ENCODE measurements at regions not wholly inside any gene's neighbourhood (a gene's known extent, or its start where the extent isn't known, plus 50 kb on each side); places are given as distances from the start of the nearest gene placed in this dataset.
"Not testable (repeated sequence)": the region's sequence is repeated elsewhere in the genome, so short reads cannot be mapped to it uniquely, and the experiment has no call there.

DNA sequence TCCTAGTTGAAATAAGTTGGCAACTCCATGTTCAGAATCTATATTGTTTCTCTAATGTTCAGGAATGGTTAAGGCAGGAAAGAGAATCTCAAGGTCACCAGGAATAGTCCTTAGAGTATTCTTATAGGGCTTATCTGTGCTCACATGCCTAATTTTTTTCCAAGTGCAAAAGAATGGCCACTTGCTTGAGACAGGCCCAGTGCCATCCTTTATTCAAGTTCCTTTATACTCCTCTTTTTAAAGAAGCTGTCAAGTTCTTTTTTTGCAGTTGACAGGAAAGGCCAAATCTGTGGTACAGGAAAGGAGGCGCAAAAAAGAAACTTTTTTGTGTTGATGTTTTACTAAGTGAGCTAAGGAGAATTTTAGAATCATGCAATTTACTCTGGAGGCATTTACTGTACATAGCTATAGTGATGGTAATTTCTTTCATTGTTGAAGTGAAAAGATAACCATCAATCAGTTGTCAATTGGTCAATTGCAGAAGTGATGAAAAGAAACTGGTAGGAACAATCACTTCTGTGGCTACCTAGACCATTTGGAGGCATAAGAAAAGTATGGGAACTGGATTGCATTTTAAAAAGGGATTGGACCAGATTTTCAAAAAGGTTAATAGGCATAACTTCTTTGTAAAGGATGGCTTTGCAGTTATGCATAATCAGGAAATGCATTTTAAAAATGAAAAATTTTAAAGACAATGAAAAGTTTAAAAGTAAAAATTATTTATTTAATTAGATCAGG, 102.5 kb upstream of the SOX2 start:
- peak; percentile 36 for DNase-seq (ENCODE audit: low spot score)

DNA sequence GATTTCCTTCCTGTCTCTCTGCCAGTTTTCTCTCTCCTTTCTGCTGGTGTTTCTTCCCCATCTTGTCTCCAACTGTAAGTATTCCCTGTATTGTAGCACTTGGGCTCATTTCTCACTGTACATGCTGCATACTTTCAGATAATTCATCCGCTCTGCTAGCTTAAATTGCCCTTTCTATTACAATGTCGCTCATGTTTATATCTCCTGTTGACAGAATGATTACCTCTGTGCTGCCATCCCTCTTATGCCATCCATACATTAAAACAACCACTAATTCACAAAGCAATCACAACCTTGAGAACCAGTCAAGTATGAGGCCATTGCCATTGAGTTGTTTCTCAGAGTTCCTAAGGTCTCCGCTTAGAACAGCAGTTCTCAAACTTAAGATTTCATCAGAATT, 107.5 kb upstream of the SOX2 start:
- DNase-seq (ENCODE audit: low spot score), result no peak

DNA sequence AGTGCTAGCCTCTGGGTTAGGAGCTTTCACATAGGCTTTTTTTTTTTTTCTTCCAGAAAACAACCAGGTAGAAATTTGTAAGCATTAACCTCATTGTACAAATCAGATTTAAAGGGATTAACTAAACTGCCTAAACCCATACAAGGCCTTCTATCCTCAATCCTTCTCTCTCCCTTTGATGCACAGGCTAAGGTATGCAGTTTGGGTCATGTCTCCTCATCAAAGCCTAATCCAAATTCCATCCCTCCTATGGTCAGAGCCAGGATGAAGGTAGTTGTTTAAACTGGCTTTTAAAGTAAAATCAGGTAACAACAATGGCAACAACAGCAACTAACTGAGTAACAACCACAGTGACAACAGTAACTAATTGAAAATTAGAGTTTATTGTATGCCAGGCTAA, 115.6 kb upstream of the SOX2 start:
- DNase-seq (ENCODE audit: low spot score), result peak; percentile 11

DNA sequence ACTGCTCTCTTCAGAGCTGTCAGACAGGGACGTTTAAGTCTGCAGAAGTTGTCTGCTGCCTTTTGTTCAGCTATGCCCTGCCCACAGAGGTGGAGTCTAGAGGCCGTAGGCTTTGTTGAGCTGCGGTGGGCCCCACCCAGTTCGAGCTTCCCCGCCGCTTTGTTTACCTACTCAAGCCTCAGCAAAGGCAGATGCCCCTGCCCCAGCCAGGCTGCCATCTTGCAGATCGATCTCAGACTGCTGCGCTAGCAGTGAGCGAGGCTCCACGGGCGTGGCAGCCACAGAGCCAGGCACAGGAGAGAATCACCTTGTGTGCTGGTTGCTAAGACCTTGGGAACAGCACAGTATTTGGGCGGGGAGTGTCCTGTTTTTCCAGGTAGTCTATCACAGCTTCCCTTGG, 120.8 kb upstream of the SOX2 start:
- DNase-seq (ENCODE audit: low spot score), result not testable (repeated sequence)

DNA sequence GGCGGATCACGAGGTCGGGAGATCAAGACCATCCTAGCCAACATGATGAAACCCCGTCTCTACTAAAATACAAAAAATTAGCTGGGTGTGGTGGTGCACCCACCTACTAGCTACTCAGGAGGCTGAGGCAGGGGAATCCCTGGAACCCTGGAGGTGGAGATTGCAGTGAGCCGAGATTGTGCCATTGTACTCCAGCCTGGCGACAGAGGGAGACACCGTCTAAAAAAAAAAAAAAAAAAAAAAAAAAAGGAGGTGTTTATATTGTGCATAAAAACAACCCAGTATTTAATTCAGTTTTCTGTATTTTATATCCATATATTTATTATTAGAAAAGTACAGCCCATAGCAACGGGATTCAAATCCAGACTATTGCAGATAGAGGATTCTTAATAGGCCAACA, 129.1 kb upstream of the SOX2 start:
- DNase-seq (ENCODE audit: low spot score), result no peak

DNA sequence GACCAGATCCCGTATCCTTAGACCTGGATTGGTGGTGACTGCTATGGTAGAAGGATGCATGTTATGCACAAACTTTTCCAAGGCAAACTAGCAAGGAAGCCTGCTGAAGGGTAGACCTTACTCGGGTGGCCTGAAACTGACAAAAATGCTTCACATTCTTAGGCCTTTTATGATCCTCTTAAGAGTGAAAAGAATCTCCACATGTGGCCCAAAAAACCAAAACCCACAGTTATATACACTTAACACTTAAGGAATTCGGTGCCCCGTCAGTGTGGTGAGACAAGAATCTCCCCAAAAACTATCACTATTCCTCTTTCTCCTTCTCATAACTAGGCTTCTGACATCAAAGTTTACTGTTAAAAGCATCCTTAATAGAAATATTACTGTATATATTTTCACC, 130.1 kb upstream of the SOX2 start:
- DNase-seq (ENCODE audit: low spot score), result no peak

DNA sequence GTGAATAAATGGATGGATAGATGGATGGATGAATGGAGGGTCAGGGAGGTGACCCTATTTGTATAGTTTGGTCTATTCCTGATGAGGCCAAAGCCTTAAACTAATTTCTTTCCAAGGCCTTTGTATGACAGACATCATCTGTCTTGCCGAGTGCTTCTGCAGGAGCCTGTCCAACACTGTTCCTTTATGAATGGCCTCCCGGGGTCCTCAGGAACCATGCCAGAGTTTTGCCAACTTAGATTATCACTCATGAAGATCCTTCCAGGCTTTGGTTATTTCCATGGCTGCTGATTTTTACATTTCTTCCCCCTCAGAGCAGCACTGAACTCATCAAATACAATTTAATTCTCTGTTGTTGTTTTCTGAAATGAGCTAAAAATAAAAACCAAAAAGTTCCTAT, 133.0 kb upstream of the SOX2 start:
- DNase-seq (ENCODE audit: low spot score), result no peak

DNA sequence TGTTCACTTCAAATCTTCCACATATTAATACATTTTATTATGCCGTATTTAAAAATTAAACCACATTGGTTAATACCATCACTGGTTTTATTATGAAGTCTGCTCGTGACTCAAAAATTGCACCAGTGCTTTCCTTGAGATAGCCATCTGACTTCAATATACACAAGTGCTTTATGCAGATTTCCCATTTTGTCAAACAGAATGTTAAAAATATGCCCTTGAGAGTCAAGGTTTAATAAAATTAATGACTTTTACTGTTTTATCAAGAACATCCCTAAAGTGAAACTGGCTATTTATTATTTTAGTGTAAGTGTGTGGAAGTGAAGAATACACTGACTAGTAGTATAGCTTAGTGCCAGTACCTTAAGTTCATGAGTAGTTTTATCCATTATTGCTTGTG, 139.3 kb upstream of the SOX2 start:
- DNase-seq (ENCODE audit: low spot score), result no peak

DNA sequence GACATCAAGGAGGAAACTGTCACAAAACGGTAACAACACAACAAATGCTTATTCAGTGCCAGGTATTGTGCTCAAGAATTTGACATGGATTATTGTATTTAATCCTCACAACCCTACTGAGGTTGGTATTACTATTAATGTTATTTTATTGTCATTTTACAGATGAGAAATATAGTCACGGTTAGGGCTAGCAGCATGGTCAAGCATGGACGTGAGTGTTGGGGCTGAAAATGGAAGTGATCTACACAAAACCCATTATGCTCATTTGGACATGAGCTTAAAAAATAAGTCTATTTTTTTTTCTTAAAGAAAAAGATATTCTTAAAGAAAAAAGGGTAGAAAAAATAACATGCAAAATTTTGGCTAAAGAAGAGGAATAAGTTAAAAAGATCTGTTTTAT, 141.3 kb upstream of the SOX2 start:
- DNase-seq (ENCODE audit: low spot score), result no peak

DNA sequence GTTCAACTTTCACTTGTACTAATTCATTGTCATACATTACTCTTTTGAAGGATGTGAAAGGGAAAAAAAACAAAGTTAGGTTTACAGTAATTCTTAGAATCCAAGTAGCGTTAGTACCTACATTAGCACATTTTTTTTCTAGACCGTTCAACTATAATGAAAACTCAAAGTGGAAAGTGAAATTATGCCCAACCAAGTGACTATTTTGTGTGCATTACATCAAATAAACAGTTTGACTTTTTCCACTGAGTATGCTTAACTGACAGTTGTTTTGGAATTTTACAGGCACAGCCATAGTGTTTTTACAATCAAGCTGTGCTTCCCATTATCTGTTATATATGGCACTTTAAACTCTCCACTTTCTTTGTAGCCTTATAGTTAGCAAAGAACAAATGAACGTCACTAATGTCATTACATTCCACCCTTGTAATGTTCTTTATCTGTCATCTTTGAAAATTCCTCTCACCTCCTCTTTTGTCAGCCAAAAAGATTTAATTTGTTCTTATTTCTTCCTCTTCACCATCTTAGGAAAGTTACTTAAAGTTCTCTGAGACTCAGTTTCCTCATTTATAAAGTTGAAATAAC, 142.3 kb upstream of the SOX2 start:
- DNase-seq (ENCODE audit: low spot score), result no peak

DNA sequence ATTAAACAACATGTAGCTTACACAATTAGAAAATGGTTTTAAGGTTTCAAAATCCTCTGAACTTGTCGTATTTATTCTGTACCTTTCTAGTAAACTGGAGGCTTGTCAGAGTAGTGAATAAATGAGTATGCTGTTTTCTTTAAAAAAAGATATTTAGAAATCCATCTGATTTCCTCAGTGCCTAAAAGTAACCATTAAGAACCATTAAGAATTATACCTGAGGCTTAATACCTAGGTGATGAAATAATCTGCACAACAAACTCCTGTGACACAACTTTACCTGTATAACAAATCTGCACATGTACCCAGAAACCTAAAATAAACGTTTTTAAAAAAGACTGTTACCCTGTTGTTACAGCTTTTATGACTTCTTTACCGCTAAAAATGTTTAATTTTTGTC, 143.0 kb upstream of the SOX2 start:
- DNase-seq (ENCODE audit: low spot score), result no peak

DNA sequence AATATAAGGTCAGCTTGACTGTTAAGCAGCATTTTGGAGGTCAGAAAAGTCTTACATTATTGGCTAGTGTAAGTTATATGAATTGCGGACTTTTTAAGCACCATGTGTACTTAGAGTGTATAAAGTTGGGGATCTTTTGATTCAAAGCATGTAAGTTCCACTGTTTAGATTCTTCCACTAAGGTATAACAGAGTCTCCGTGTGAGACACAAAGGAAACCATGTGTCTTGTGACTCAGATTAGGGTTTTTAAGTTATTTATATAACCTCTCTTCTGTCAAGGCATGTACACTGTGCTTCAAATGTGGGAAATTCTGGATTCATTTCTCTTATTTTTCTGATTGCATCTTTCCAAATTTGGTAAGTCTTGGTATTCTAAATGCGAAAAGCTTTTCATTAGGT, 143.5 kb upstream of the SOX2 start:
- DNase-seq (ENCODE audit: low spot score), result no peak

DNA sequence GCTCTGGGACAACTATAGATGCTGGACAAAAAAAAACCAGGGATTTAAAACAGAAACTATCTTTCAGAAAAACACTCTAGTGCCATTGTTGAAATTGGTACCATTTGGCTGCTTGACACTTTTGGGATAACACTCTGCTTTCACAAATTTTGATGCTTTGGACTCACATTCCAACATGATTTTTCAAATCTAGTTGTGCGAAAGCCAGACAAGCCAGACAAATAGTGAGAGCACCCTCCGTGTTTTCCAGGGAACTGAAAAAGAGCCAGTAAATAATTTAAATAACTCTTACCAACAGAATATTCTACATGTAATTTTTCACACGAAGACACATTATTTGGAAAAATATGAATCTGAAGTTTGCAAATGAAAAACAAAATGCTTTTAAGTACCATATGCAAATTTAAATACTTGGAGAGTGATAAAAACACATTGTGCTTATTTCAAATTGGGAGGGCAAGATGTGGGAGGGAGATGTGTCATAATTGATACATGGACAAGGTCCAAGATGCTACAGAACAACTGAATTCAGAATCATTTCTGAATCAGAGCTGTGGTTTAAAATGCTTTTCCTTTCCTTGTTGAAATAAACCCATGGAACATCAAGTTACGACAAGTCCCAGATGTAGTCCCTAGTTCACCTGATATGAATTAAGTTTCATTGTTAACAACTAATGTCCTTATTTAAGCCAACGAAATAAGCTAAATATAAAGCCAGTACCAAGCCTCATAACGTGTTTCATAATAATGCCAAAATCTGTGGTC, 144.2 kb upstream of the SOX2 start:
- DNase-seq (ENCODE audit: low spot score), result no peak

DNA sequence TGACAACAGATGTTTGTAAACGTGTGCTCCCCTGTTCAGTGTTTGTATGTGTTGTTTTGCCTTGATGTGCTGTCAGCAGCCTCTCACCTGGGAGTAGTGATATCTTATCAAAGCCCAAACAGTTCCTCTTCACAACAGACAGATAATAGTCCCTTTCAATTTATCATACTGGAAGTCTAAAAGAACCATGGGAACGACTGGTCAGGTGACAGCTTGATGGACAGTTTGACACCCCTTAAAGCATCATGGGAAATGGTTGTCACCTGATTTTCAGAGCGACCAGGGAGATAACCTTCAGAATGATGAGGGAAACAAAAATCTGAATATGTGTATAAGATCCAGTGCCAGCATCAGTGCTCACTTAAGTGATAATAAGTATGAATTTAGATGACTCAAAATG, 146.3 kb upstream of the SOX2 start:
- DNase-seq (ENCODE audit: low spot score), result no peak

DNA sequence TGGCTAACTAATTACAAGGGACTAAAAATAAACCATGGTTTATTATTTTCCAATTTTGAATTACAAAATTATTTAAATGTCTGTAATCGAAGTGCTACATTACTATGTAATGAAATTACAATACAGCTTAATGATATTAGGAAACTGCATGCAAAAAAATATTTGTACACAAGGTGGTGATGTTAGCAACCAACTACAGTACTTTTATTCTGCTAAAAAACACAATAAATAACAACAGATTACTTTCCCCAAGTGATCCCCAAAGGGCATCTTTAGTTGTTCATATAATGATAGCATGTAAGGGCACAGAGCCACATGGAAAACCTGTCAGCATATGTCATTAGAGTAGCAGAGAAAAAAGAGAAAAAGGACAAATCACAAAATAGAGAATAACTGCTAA, 147.5 kb upstream of the SOX2 start:
- DNase-seq (ENCODE audit: low spot score), result no peak

DNA sequence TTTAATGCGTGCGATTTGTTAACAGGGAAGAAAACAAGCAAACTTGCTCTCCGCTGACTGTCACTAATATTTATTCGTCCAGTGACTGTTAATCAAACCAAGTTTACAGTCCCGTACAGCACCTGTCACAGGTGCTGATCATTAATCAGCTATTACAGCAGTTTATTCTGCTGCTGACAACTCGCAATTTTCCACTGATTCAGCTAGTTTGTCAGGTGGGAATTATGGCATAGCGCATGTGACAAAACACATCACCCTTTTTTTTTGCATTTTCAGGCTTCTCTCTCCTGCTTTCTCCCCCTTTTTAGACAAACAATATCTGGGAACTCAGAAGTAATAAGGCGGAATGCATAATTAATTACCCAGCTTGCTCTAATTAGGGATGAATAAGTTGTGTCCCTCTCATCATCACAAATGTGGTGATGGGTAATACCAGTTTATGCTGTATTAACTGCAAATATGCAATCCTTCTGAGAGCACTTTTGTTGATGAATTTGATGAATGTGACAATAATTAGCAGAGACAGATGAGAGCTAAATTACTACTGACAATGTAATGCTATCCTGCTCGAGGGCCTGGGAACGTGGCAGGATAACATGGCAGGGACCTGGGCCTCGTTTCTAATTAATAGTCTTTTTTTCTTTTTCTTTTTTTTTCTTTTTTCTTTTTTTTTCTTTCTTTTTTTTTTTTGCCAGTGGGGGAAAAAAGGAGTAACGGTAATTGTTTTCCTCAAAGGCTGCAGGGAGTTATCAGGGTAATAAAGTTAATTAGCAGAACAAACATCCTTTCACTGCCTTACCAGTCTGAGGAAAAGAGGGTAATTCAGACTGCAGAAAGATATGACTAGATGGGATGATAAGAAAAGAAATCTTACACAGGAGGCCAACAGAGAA, 150.3 kb upstream of the SOX2 start:
- DNase-seq (ENCODE audit: low spot score), result no peak

DNA sequence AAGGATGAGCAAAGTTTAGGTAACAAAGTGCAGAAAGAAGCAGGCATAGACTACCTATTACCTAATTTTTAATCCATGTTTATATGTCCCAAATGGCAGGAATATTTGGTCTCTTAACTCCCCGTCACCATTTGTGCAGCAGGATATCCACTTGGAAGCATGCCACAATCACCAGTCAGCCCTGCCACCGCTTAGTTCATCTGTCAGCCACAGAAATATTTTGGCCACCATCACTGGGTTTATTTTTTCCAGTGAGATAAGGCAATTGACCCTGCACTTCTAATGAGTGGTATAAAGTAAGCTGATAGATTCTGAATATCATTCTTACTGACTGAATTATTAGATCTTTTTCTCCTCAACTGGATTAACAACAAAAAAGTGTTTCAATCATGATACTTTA, 152.9 kb upstream of the SOX2 start:
- no peak for DNase-seq (ENCODE audit: low spot score)

DNA sequence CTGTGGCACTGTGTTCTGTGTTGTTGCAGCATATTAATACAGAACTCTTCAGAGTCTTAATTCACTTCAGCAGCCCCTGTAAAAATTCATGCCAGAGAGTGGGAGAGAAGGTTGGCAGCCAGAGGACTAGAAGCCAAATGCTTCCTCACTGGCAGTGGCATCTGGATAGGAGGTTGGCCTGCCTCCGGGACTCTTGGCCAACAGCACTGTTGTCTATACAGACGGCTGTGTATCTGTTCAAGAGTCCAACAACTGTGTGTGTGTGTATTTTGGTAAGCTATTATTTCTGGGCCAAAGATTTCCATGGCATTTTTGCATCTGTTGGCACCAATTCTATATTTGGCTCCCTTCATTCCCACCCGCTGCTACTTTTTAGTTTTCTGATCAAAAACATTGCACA, 156.0 kb upstream of the SOX2 start:
- DNase-seq (ENCODE audit: low spot score), result no peak

DNA sequence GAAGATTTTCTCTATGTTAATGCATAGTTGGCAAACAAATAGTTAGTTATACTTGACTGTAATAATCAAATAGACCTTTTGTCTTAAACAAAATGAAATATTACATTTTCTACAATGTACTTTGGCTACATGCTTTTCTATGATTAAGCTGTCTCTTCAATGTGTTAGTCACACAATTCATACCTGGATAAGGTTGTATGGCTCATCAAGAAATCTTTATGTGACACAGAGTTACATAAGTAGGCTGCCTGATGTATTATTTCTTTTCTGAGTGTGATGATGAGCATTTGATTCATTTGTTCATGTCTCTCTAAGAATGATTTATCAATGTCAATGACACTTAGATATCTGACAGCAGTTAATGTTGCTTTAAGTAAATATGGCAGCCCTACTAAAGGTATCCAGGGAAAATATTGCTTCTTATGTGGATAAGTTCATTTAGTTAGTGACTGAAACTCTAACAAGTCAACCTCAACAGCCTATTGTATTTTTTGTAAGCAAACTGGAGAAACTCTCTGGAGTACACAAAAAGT, 157.4 kb upstream of the SOX2 start:
- no peak for DNase-seq (ENCODE audit: low spot score)

DNA sequence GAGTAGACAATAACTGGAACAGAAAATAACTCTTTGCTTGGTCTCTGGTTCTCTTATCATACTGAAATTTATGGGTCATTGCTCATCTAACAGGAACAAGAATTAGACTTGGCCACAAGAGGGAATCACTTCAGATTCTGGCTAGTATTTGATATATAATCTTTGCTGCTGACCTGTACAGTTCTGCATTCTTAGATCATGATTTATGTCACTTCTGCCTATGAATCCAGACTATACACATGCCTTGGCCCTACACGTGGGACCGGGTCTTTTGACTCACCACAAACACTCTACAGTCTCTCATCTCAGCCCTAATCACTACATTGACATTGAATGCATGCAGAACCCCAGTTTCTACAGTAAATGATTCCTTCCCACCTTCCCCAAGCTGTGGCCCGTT, 162.5 kb upstream of the SOX2 start:
- DNase-seq (ENCODE audit: low spot score), result no peak

DNA sequence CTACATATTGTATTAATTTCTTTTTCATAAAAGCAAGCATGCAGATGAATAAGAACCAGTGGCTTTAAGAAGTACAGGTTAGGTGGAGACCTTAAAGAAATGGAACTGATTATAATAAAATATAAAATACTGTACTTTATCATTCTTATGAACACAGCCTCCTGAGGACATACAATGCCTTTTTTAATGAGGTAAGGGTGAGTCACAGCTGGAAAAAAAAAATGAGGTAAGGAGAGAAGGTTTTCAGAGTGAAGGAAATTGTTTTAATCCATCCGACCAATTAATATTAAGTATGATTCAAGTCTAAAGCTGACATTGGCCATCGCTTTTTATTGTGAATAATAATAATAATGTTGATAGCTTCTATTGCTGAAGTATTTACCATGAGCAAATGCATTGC, 170.3 kb upstream of the SOX2 start:
- DNase-seq (ENCODE audit: low spot score), result no peak

DNA sequence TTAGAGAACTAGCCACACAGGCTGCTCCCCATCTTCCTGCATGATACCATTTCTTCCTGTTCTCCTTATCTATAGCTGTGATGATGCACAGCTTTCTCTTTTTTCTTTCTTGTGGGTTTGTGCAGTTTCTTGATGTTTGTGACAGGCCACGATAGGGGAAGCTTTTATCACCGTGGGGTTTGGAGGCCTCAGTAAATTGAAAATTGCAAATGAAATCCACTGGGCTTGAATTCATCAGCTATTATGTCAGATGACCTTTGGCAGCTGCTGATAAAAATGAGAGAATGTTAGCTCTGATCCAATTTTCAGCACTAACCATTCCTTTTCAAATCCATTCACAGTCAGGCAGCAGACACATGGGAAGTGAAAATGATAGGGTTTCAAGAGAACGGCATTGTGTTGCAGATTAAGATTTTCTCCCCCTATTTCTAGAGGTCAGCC, 176.9 kb upstream of the SOX2 start:
- no peak for DNase-seq (ENCODE audit: low spot score)

Measured in iPS-NIHi11 (cell line).